ENCODE measurements at regions not wholly inside any gene's neighbourhood (a gene's known extent, or its start where the extent isn't known, plus 50 kb on each side); places are given as distances from the start of the nearest gene placed in this dataset.

GRCh38 chr4:138770818-138771217, 244.8 kb upstream of the NOCT start:
- H3K27ac ChIP-seq (ENCODE audit: insufficient read depth, low read depth, low read length): no peak overlapping the region
- no peak overlapping the region for H3K9ac ChIP-seq (replicated peaks; ENCODE audit: extremely low read depth, insufficient read depth, low read length)
- FAIRE-seq (no peak), DNase-seq (ENCODE audit: low read depth, low spot score) (no peak)
- no peak overlapping the region for H3K4me2 ChIP-seq (ENCODE audit: insufficient read depth, low read length)
- no peak overlapping the region for H3K4me3 ChIP-seq (replicated peaks in 1 of 3; ENCODE audit: insufficient read depth in 1 of 3, low read depth in 1 of 3, low read length in 3 of 3)
- intact Hi-C loops (cut with micrococcal nuclease): no loop called here
- H4K20me1 ChIP-seq (replicated peaks; ENCODE audit: control insufficient read depth, extremely low read depth, insufficient read depth, low read length): no peaks in the 10 kb centered on the region
- no peaks in the 10 kb centered on the region for H3K79me2 ChIP-seq (ENCODE audit: control insufficient read depth, insufficient read depth, low read length)
- H3K4me1 ChIP-seq (ENCODE audit: control insufficient read depth, extremely low read depth, insufficient read depth, low read length): no peaks in the 10 kb centered on the region
- TF ChIP-seq GATA2 (IDR thresholded peaks at IDR 0.05; ENCODE audit: insufficient read depth, insufficient read length, low read depth, low read length) (no peak), EZH2 (IDR thresholded peaks at IDR 0.05; ENCODE audit: borderline replicate concordance, low read depth, low read length, severe bottlenecking) (no peak), JUN (IDR thresholded peaks at IDR 0.05; ENCODE audit: borderline replicate concordance, insufficient read depth, insufficient read length, low read depth) (no peak), CTCF (IDR thresholded peaks at IDR 0.05; ENCODE audit: extremely low read depth in 1 of 2, insufficient read depth in 1 of 2, low read depth in 1 of 2, low read length in 2 of 2) (no peak), MYC (IDR thresholded peaks at IDR 0.05; ENCODE audit: low read depth, low read length) (no peak), MAX (IDR thresholded peaks at IDR 0.05; ENCODE audit: insufficient read depth, insufficient read length) (no peak)
- dilution Hi-C loops (cut with MboI; ENCODE audit: extremely low pct_ligation_motif_present, low sequenced_read_pairs): no loop called here
- H3K9me1 ChIP-seq (replicated peaks; ENCODE audit: control insufficient read depth, extremely low read depth, insufficient read depth, low read length): no peaks in the 10 kb centered on the region
- no peaks in the 10 kb centered on the region for H3K36me3 ChIP-seq (ENCODE audit: control insufficient read depth in 2 of 2, extremely low read depth in 1 of 2, insufficient read depth in 2 of 2, low read length in 2 of 2)
- BruUV-seq (replicated peaks): no TSS peak
- no peaks in the 10 kb centered on the region for H3K27me3 ChIP-seq (ENCODE audit: control insufficient read depth in 2 of 2, insufficient read depth in 2 of 2, low read length in 2 of 2)
- no peak overlapping the region for H2AFZ ChIP-seq (ENCODE audit: low read depth, low read length)
- ChIA-PET CTCF (interaction anchor here (0.9 to 1.4 kb wide), 2 partner anchors 65 to 193 kb away, joined by 3 read pairs; no protein-coding TSS in a partner anchor), POLR2A (no interaction called here)
- H3K9me3 ChIP-seq (replicated peaks; ENCODE audit: control insufficient read depth, insufficient read depth, low read length): no peaks in the 10 kb centered on the region
